Tibial nerve (tissue), 4 donors: ENCODE measurements at regions not wholly inside any gene's neighbourhood (a gene's known extent, or its start where the extent isn't known, plus 50 kb on each side); places are given as distances from the start of the nearest gene placed in this dataset.

Experiments
- EP300 ChIP-seq, 2 donors: sonication (generic); formaldehyde crosslinking; IDR thresholded peaks; one replicate each; pipeline ENCODE4 v1.6.1; 2017; ENCODE audit warnings: antibody characterized with exemption in 2 of 2, mild to moderate bottlenecking in 1 of 2
- TF ChIP-seq, protein P1 (sequence below), 5 experiments: fragments of 200-600 bp in 3 of 5; fragments of 450-650 bp in 2 of 5; sonication (generic) in 3 of 5; IDR thresholded peaks; one replicate each; pipeline ENCODE4 v1.5.1; 2016 to 2019; ENCODE audit warnings: antibody characterized with exemption in 5 of 5, mild to moderate bottlenecking in 3 of 5, moderate library complexity in 2 of 5

DNA sequence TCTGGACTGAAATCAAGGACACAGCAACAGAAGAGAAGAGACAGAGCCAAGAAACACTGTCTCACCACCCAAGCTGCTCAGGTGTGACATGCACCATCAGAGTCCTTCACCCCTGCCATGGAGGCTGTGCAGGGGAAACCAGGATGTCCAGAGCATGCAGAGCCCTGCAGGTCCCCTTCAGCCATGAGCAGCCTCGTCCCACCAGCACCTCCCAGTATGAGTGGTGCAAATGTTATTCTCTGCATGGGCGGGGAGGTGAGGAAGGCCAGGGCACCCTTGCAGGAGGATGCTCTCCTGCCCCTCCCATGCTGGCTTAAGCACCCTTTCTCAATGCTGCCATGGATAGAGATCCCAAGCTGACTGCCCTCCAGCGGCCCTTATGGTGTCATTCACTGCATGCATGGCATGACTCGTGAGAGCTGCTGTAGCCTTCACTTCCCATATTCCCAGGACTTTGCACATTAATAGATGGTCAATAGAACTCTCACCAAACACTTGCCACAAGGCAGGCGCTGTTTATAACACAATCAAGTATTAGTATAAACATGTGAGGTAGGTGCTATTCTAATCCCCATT lies 171.0 kb downstream of the ANAPC1 start:
- TF ChIP-seq, protein P1, sequence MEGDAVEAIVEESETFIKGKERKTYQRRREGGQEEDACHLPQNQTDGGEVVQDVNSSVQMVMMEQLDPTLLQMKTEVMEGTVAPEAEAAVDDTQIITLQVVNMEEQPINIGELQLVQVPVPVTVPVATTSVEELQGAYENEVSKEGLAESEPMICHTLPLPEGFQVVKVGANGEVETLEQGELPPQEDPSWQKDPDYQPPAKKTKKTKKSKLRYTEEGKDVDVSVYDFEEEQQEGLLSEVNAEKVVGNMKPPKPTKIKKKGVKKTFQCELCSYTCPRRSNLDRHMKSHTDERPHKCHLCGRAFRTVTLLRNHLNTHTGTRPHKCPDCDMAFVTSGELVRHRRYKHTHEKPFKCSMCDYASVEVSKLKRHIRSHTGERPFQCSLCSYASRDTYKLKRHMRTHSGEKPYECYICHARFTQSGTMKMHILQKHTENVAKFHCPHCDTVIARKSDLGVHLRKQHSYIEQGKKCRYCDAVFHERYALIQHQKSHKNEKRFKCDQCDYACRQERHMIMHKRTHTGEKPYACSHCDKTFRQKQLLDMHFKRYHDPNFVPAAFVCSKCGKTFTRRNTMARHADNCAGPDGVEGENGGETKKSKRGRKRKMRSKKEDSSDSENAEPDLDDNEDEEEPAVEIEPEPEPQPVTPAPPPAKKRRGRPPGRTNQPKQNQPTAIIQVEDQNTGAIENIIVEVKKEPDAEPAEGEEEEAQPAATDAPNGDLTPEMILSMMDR (IDR thresholded peaks at IDR 0.05): no peak
- TF ChIP-seq EP300 (IDR thresholded peaks at IDR 0.05): no peak
